Activated CD8-positive, alpha-beta T cell treated with anti-CD3 and anti-CD28 coated beads for 36 hours (primary cell): ENCODE measurements at regions not wholly inside any gene's neighbourhood (a gene's known extent, or its start where the extent isn't known, plus 50 kb on each side); places are given as distances from the start of the nearest gene placed in this dataset.

Experiments used
- ATAC-seq: fragments of 200-7000 bp; cut with Tn5 transposase; one replicate; pipeline ENCODE4 v1.10.0; 2021; ENCODE audit warnings: mild to moderate bottlenecking, moderate library complexity
- CTCF ChIA-PET: fragments of 350-600 bp; sonication (Branson Sonifier 250); formaldehyde crosslinking; loops from one replicate; lab custom pipeline; 2021; ENCODE audit warnings: antibody characterized with exemption; lab: Charles Lee
- POLR2A ChIA-PET: fragments of 350-600 bp; sonication (Branson Sonifier 250); formaldehyde crosslinking; loops from one replicate; lab custom pipeline; 2021; ENCODE audit warnings: antibody characterized with exemption; lab: Charles Lee
- DNase-seq: peaks from one replicate; pipeline ENCODE4 v3.0.0-alpha.2; 2020
- H3K27ac Mint-ChIP-seq: one replicate; pipeline ENCODE4 v1.8.0; 2021; ENCODE audit warnings: mild to moderate bottlenecking, mixed read lengths
- H3K27me3 Mint-ChIP-seq: one replicate; pipeline ENCODE4 v1.8.0; 2021; ENCODE audit warnings: mixed read lengths
- H3K36me3 Mint-ChIP-seq: one replicate; pipeline ENCODE4 v1.8.0; 2021; ENCODE audit warnings: low read depth, mixed read lengths
- H3K4me1 Mint-ChIP-seq: one replicate; pipeline ENCODE4 v1.8.0; 2021; ENCODE audit warnings: low read depth, mixed read lengths
- H3K4me3 Mint-ChIP-seq: one replicate; pipeline ENCODE4 v1.8.0; 2021; ENCODE audit warnings: mild to moderate bottlenecking, moderate library complexity, mixed read lengths
- H3K9me3 Mint-ChIP-seq: one replicate; pipeline ENCODE4 v1.8.0; 2021; ENCODE audit warnings: mixed read lengths
- intact Hi-C: fragments of 100-400 bp; cut with micrococcal nuclease; formaldehyde crosslinking; loops from one replicate; pipeline ENCODE4 v1.10.0; 2022
- TF ChIP-seq, protein P1 (sequence below): fragments of 200-600 bp; IDR thresholded peaks from one replicate; pipeline ENCODE4 v1.8.0; 2022; ENCODE audit warnings: antibody characterized with exemption, mild to moderate bottlenecking

GRCh38 chr4:148514581-148514980, 72.4 kb upstream of the NR3C2 start:
- peaks cover 11% of the 10 kb centered on the region for H3K9me3 Mint-ChIP-seq
- TF ChIP-seq, protein P1, sequence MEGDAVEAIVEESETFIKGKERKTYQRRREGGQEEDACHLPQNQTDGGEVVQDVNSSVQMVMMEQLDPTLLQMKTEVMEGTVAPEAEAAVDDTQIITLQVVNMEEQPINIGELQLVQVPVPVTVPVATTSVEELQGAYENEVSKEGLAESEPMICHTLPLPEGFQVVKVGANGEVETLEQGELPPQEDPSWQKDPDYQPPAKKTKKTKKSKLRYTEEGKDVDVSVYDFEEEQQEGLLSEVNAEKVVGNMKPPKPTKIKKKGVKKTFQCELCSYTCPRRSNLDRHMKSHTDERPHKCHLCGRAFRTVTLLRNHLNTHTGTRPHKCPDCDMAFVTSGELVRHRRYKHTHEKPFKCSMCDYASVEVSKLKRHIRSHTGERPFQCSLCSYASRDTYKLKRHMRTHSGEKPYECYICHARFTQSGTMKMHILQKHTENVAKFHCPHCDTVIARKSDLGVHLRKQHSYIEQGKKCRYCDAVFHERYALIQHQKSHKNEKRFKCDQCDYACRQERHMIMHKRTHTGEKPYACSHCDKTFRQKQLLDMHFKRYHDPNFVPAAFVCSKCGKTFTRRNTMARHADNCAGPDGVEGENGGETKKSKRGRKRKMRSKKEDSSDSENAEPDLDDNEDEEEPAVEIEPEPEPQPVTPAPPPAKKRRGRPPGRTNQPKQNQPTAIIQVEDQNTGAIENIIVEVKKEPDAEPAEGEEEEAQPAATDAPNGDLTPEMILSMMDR = no peak
- CTCF ChIA-PET = no interaction called here
- intact Hi-C loops = no loop called here
- H3K4me3 Mint-ChIP-seq = no peak overlapping the region
- H3K36me3 Mint-ChIP-seq = no peaks in the 10 kb centered on the region
- no peak for DNase-seq
- H3K27ac Mint-ChIP-seq = no peak overlapping the region
- H3K27me3 Mint-ChIP-seq = no peaks in the 10 kb centered on the region
- POLR2A ChIA-PET = no interaction called here
- ATAC-seq = no peak
- peaks cover 6% of the 10 kb centered on the region for H3K4me1 Mint-ChIP-seq

- ChIA-PET CTCF (no interaction called here), POLR2A (no interaction called here)
- DNase-seq (no peak), ATAC-seq (no peak)
- H3K4me3 Mint-ChIP-seq = no peak overlapping the region
- no peak overlapping the region for H3K27ac Mint-ChIP-seq
- H3K9me3 Mint-ChIP-seq = peaks cover 5% of the 10 kb centered on the region
- intact Hi-C loops = no loop called here
- no peaks in the 10 kb centered on the region for H3K27me3 Mint-ChIP-seq
- TF ChIP-seq, protein P1 = no peak
- no peaks in the 10 kb centered on the region for H3K36me3 Mint-ChIP-seq
- H3K4me1 Mint-ChIP-seq = peaks cover 6% of the 10 kb centered on the region
Observed at GRCh38 chr4:148514041-148514440, 71.8 kb upstream of the NR3C2 start.

GRCh38 chr4:148510211-148510610, 68.0 kb upstream of the NR3C2 start:
- CTCF ChIA-PET = interaction anchor here (0.6 kb wide), 1 partner anchor 134 kb away, joined by 3 read pairs; no protein-coding TSS in a partner anchor
- POLR2A ChIA-PET = no interaction called here
- no peak for DNase-seq
- intact Hi-C loops = no loop called here
- no peak overlapping the region for H3K27ac Mint-ChIP-seq
- H3K4me3 Mint-ChIP-seq = no peak overlapping the region
- no peaks in the 10 kb centered on the region for H3K27me3 Mint-ChIP-seq
- no peaks in the 10 kb centered on the region for H3K9me3 Mint-ChIP-seq
- no peak for ATAC-seq
- H3K4me1 Mint-ChIP-seq = peaks cover 6% of the 10 kb centered on the region
- TF ChIP-seq, protein P1 = no peak
- no peaks in the 10 kb centered on the region for H3K36me3 Mint-ChIP-seq

DNA sequence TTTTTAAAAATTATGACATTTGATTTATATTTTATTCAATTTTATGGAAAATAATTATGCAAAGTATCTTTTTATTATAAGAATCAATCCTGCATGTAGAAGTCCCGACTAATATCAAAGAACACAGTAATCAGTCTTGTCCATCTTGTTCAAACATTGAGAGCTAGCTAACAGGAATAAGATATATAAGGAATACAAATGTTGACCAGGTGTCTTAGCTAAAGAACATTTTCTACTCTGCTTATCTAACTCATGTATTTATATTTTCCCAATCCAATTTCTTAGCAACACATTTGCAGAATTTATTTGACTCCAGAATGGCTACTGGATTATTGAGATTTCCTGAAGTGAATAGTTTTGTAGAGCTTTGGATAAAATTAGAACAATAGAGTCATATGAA, 61.5 kb upstream of the NR3C2 start:
- ATAC-seq = no peak

GRCh38 chr4:148497258-148497657, 55.0 kb upstream of the NR3C2 start:
- CTCF ChIA-PET = no interaction called here
- TF ChIP-seq, protein P1 = no peak
- ATAC-seq = no peak
- Mint-ChIP-seq H3K36me3 (no peaks in the 10 kb centered on the region), H3K4me1 (no peaks in the 10 kb centered on the region), H3K4me3 (no peak overlapping the region), H3K27ac (no peak overlapping the region), H3K27me3 (no peaks in the 10 kb centered on the region), H3K9me3 (no peaks in the 10 kb centered on the region)
- intact Hi-C loops = no loop called here
- POLR2A ChIA-PET = no interaction called here
- DNase-seq = no peak

More for the DNA sequence above, 61.5 kb upstream of the NR3C2 start:
- Mint-ChIP-seq H3K9me3 (no peaks in the 10 kb centered on the region), H3K27me3 (no peaks in the 10 kb centered on the region), H3K27ac (no peak overlapping the region), H3K4me3 (no peak overlapping the region), H3K4me1 (no peaks in the 10 kb centered on the region), H3K36me3 (no peaks in the 10 kb centered on the region)
- intact Hi-C loops = no loop called here
- POLR2A ChIA-PET = no interaction called here
- CTCF ChIA-PET = no interaction called here
- DNase-seq = no peak
- TF ChIP-seq, protein P1 = no peak
